PFSK-1 (cell line): ENCODE measurements at regions not wholly inside any gene's neighbourhood (a gene's known extent, or its start where the extent isn't known, plus 50 kb on each side); places are given as distances from the start of the nearest gene placed in this dataset.

Experiments
- TAF1 ChIP-seq: IDR thresholded peaks from 2 replicates; pipeline ENCODE4 v1.6.1; 2012; ENCODE audit warnings: low read length, control low read depth, borderline replicate concordance; ENCODE audit not compliant: insufficient read depth
- TF ChIP-seq, protein P1 (sequence below), 2 experiments: IDR thresholded peaks; 2 replicates each; pipeline versions ENCODE4 v1.6.1 to v1.8.0; 2011 to 2012; ENCODE audit warnings: low read depth in 2 of 2, low read length in 2 of 2, control low read depth in 1 of 2, inconsistent platforms in 1 of 2, mild to moderate bottlenecking in 1 of 2, moderate library complexity in 1 of 2; ENCODE audit not compliant: insufficient read depth in 1 of 2

GRCh38 chr12:17139931-17140330 is 534.0 kb upstream of the LMO3 start:
- TF ChIP-seq TAF1: no peak
- TF ChIP-seq, protein P1, sequence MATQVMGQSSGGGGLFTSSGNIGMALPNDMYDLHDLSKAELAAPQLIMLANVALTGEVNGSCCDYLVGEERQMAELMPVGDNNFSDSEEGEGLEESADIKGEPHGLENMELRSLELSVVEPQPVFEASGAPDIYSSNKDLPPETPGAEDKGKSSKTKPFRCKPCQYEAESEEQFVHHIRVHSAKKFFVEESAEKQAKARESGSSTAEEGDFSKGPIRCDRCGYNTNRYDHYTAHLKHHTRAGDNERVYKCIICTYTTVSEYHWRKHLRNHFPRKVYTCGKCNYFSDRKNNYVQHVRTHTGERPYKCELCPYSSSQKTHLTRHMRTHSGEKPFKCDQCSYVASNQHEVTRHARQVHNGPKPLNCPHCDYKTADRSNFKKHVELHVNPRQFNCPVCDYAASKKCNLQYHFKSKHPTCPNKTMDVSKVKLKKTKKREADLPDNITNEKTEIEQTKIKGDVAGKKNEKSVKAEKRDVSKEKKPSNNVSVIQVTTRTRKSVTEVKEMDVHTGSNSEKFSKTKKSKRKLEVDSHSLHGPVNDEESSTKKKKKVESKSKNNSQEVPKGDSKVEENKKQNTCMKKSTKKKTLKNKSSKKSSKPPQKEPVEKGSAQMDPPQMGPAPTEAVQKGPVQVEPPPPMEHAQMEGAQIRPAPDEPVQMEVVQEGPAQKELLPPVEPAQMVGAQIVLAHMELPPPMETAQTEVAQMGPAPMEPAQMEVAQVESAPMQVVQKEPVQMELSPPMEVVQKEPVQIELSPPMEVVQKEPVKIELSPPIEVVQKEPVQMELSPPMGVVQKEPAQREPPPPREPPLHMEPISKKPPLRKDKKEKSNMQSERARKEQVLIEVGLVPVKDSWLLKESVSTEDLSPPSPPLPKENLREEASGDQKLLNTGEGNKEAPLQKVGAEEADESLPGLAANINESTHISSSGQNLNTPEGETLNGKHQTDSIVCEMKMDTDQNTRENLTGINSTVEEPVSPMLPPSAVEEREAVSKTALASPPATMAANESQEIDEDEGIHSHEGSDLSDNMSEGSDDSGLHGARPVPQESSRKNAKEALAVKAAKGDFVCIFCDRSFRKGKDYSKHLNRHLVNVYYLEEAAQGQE (IDR thresholded peaks at IDR 0.05; ENCODE audit: insufficient read depth in 1 of 2, low read depth in 2 of 2, low read length in 2 of 2): no peak
